ENCODE measurements at regions not wholly inside any gene's neighbourhood (a gene's known extent, or its start where the extent isn't known, plus 50 kb on each side); places are given as distances from the start of the nearest gene placed in this dataset.

GRCh38 chr18:34957119-34957863 lies 83.9 kb upstream of the MAPRE2 start:
- no peaks in the 10 kb centered on the region for H3K9me3 ChIP-seq (ENCODE audit: insufficient read depth, low read length, severe bottlenecking)
- DNase-seq (no peak), ATAC-seq (ENCODE audit: insufficient read depth, low read depth) (no peak)
- no peaks in the 10 kb centered on the region for H3K79me2 ChIP-seq (ENCODE audit: insufficient read depth, low read length)
- H4K20me1 ChIP-seq (ENCODE audit: insufficient read depth, low read length), result no peaks in the 10 kb centered on the region
- no peaks in the 10 kb centered on the region for H3K4me1 ChIP-seq (ENCODE audit: insufficient read depth, low read length)
- peaks cover 23% of the 10 kb centered on the region for H3K27me3 ChIP-seq (ENCODE audit: insufficient read depth, low read length, poor library complexity)
- no peak overlapping the region for H3K27ac ChIP-seq (ENCODE audit: low read length)
- no peak overlapping the region for H2AFZ ChIP-seq (ENCODE audit: low read depth, low read length)
- H3K36me3 ChIP-seq (ENCODE audit: insufficient read depth, low read length), result no peaks in the 10 kb centered on the region
- no peak overlapping the region for H3K9ac ChIP-seq (ENCODE audit: low read depth, low read length)
- no peak overlapping the region for H3K4me2 ChIP-seq (ENCODE audit: insufficient read depth, low read length)
- no peak overlapping the region for H3K4me3 ChIP-seq (ENCODE audit: low read depth in 1 of 2, low read length in 2 of 2)
- TF ChIP-seq CTCF (IDR thresholded peaks at IDR 0.05; ENCODE audit: borderline replicate concordance, extremely low read depth, low read length, poor library complexity, severe bottlenecking), result no peak

GRCh38 chr18:34957864-34958259 lies 83.4 kb upstream of the MAPRE2 start:
- Histone ChIP-seq H3K9ac (ENCODE audit: low read depth, low read length) (no peak overlapping the region), H3K4me3 (ENCODE audit: low read depth in 1 of 2, low read length in 2 of 2) (no peak overlapping the region), H2AFZ (ENCODE audit: low read depth, low read length) (no peak overlapping the region), H3K9me3 (ENCODE audit: insufficient read depth, low read length, severe bottlenecking) (no peaks in the 10 kb centered on the region), H3K27me3 (ENCODE audit: insufficient read depth, low read length, poor library complexity) (peaks cover 23% of the 10 kb centered on the region), H3K4me1 (ENCODE audit: insufficient read depth, low read length) (no peaks in the 10 kb centered on the region), H3K27ac (ENCODE audit: low read length) (no peak overlapping the region), H3K79me2 (ENCODE audit: insufficient read depth, low read length) (no peaks in the 10 kb centered on the region), H3K4me2 (ENCODE audit: insufficient read depth, low read length) (no peak overlapping the region), H3K36me3 (ENCODE audit: insufficient read depth, low read length) (no peaks in the 10 kb centered on the region), H4K20me1 (ENCODE audit: insufficient read depth, low read length) (no peaks in the 10 kb centered on the region)
- TF ChIP-seq CTCF (IDR thresholded peaks at IDR 0.05; ENCODE audit: borderline replicate concordance, extremely low read depth, low read length, poor library complexity, severe bottlenecking) (no peak), EZH2 (IDR thresholded peaks at IDR 0.05; ENCODE audit: borderline replicate concordance, low read depth, low read length, severe bottlenecking) (no peak)
- ATAC-seq (ENCODE audit: insufficient read depth, low read depth), result no peak
- DNase-seq, result no peak

- TF ChIP-seq CTCF (IDR thresholded peaks at IDR 0.05; ENCODE audit: borderline replicate concordance, extremely low read depth, low read length, poor library complexity, severe bottlenecking), result no peak
- Histone ChIP-seq H3K4me3 (ENCODE audit: low read depth in 1 of 2, low read length in 2 of 2) (no peak overlapping the region), H2AFZ (ENCODE audit: low read depth, low read length) (no peak overlapping the region), H3K27ac (ENCODE audit: low read length) (no peak overlapping the region), H3K27me3 (ENCODE audit: insufficient read depth, low read length, poor library complexity) (peaks cover 23% of the 10 kb centered on the region), H3K79me2 (ENCODE audit: insufficient read depth, low read length) (no peaks in the 10 kb centered on the region), H3K4me2 (ENCODE audit: insufficient read depth, low read length) (no peak overlapping the region), H3K4me1 (ENCODE audit: insufficient read depth, low read length) (no peaks in the 10 kb centered on the region), H4K20me1 (ENCODE audit: insufficient read depth, low read length) (no peaks in the 10 kb centered on the region), H3K9me3 (ENCODE audit: insufficient read depth, low read length, severe bottlenecking) (no peaks in the 10 kb centered on the region), H3K9ac (ENCODE audit: low read depth, low read length) (no peak overlapping the region), H3K36me3 (ENCODE audit: insufficient read depth, low read length) (no peaks in the 10 kb centered on the region)
- ATAC-seq (ENCODE audit: insufficient read depth, low read depth) (no peak), DNase-seq (no peak)
Measured at GRCh38 chr18:34959211-34959829, 81.9 kb upstream of the MAPRE2 start.
